NK-92 (cell line): ENCODE measurements at regions not wholly inside any gene's neighbourhood (a gene's known extent, or its start where the extent isn't known, plus 50 kb on each side); places are given as distances from the start of the nearest gene placed in this dataset.

Experiments used
- DNase-seq: peaks from one replicate; lab custom pipeline; 2025; ENCODE audit not compliant: unreplicated experiment; lab: John Stamatoyannopoulos, UW

GRCh38 chr18:22839340-22839821 lies 93.7 kb upstream of the RBBP8 start:
- DNase-seq: no peak

DNA sequence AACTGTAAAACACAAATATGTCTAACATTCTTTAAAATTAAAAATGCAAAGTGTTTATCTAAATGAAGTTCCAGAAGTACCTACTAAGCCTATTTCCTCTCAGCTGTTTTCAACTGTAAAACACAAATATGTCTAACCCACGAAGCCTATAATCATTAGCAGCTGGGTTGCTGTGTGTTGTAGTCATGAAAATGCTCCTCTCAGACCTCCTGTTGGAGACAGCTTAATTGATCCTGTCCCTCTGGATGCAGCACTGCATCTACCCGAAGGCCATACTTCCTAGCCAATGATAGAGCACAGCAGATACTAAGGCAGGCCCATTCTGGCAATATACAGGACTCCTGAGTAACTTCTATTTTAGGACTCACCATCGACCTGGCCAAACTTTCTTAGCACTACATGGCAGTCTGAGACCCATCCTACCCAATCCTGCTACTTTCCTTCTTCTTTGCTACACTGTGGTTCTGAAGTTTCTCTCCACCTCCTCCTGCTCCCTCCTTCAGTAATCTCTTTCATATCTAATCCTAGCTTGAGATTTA lies 92.5 kb upstream of the RBBP8 start:
- no peak for DNase-seq

DNA sequence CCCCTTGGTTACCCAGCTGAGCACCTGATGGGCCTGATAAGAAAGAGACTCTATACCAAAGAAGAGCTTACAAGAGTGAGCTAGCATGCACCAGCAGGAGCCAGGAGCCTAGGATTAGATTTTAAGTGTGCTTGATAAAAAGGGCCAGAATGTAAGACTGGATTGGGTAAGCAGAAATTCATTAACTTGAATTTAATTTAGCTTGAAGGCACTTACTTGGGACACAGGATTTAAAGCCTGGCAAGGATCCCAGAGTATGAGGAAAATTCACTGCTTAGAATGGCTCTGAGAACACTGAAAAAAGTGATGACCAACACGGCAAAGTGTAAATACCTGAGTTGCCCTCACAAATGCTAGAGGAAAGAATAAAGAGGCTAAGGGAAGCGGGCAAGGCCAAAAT lies 91.3 kb upstream of the RBBP8 start:
- no peak for DNase-seq

- DNase-seq: no peak
Observed at GRCh38 chr18:22844190-22844589, 88.9 kb upstream of the RBBP8 start.

DNA sequence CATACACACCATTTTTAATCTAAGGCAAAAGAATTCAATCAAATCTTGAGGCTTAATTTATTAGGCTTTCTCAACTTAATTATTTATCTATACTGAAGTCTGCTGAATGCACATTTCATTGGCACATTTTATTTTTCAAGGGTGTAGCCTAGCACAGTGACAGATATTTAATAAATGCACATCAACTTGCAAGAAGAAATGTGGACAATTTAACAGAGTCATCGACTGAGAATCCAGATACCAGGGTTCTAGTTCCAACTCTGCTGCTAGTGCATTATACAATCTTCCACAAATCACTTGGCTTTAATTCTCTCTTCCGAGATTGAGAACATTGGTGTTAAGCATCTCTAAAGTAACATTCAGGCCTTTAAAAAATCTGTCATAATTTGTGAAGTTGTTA lies 88.5 kb upstream of the RBBP8 start:
- no peak for DNase-seq

GRCh38 chr18:22846088-22846683 lies 86.9 kb upstream of the RBBP8 start:
- no peak for DNase-seq

GRCh38 chr18:22846697-22847096 lies 86.4 kb upstream of the RBBP8 start:
- no peak for DNase-seq

DNA sequence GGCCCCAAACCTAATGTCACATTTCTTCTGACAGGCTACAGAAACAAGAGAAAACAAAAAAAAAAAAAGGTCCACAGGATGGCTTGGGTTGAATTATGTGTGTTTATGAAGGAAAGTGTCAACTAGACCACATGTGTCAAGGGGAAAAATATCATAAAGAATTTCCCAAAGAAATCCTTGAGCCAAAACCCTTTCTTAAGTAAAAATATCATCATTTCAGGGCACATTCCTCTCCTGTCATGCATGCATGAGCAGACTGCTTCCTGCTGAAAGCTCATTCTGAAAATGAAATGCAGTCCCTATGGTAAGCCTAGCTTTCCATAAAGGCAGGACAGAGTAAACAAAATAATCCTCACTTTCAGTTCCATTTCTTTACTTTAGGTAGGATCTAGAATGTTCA lies 85.7 kb upstream of the RBBP8 start:
- no peak for DNase-seq

- no peak for DNase-seq
Observed at GRCh38 chr18:22847867-22848451, 85.2 kb upstream of the RBBP8 start.

GRCh38 chr18:22848615-22849014 lies 84.5 kb upstream of the RBBP8 start:
- no peak for DNase-seq

GRCh38 chr18:22856870-22857269 lies 76.3 kb upstream of the RBBP8 start:
- DNase-seq: no peak

GRCh38 chr18:22858121-22858520 lies 75.0 kb upstream of the RBBP8 start:
- no peak for DNase-seq

GRCh38 chr18:22860807-22861206 lies 72.3 kb upstream of the RBBP8 start:
- DNase-seq: no peak

DNA sequence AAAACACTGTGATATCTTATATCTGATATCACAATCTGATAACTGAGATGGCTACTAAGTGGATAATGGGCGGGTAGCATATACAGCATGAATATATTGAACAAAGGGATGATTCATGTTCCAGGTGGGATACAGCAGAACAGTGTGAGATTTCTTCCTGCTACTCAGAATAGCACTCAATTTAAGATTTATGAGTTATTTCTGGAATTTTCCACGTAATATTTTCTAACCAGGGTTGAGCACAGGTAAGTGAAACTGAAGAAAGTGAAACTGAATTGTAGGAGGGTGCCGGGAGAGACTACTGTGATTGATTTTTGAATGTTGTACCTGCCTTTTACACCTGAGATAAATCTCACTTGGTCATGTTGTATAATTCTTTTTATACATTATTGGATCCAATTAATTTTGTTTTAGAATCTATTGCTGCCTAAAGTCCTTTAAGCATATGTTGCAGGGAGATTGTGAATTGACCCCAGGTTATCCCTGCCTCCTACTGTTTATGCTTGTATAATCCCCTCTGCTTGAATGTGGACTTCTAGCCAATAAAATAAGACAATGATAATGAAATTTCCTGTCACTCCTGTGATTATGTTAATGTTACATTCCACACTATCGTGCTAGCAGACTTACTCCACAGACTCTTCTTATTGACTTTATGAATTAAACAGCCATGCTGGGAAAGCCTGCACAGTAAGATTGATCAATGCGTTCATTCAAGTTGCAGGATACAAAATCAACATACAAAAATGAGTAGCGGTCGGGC lies 67.6 kb upstream of the RBBP8 start:
- DNase-seq: no peak

GRCh38 chr18:22868831-22869230 lies 64.3 kb upstream of the RBBP8 start:
- DNase-seq: no peak

- no peak for DNase-seq
Observed at GRCh38 chr18:22871809-22872525, 61.2 kb upstream of the RBBP8 start.

DNA sequence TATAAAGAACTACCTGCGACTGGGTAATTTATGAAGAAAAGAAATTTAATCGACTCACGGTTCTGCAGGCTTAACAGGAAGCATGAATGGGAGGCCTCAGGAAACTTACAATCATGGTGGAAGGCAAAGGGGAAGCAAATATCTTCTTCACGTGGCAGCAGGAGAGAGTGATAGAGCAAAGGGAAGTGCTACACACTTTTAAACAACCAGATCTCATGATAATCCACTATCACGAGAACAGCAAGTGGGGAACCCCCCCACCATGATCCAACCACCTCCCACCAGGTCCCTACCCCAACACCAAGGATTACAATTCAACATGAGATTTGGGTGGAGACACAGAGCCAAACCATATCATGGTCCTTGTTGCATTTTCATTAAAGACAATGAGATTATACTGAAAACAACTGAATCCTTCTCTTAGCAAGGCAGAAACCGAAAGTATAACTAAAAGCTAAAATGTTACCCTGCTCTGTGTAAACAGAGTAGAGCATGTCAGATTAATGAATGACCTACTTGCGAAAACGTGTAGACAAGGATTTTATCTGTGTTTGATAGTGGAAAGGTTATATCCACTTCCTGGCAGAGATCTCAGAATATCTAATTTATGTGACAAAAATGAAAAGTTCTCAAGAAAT lies 60.1 kb upstream of the RBBP8 start:
- no peak for DNase-seq

- no peak for DNase-seq
Observed at GRCh38 chr18:22879293-22879692, 53.8 kb upstream of the RBBP8 start.

GRCh38 chr18:22882084-22882483 lies 51.0 kb upstream of the RBBP8 start:
- no peak for DNase-seq

- DNase-seq: no peak
Observed at GRCh38 chr18:22883179-22883578, 49.9 kb upstream of the RBBP8 start.
